ENCODE measurements at regions not wholly inside any gene's neighbourhood (a gene's known extent, or its start where the extent isn't known, plus 50 kb on each side); places are given as distances from the start of the nearest gene placed in this dataset.

- Mint-ChIP-seq H3K36me3 (no peaks in the 10 kb centered on the region), H3K4me3 (no peak overlapping the region), H3K4me1 (no peaks in the 10 kb centered on the region), H3K27me3 (peaks cover 8% of the 10 kb centered on the region), H3K9me3 (peaks cover 0 to 2% (median 0%) of the 10 kb centered on the region in 7 donors), H3K27ac (no peak overlapping the region)
- no peaks in the 10 kb centered on the region for H3K9me3 ChIP-seq (ENCODE audit: control insufficient read depth in 2 of 2, low read length in 2 of 2)
- DNase-seq, result no peak
- no peak overlapping the region for H3K27ac ChIP-seq (ENCODE audit: insufficient read depth, low read length, poor library complexity, severe bottlenecking)
- ATAC-seq (ENCODE audit: low read depth in 2 of 2), result no peak
- no peaks in the 10 kb centered on the region for H3K27me3 ChIP-seq (ENCODE audit: control insufficient read depth, insufficient read depth, low read length)
- H3K4me3 ChIP-seq (ENCODE audit: low read depth, low read length), result no peak overlapping the region
- no peaks in the 10 kb centered on the region for H3K4me1 ChIP-seq (ENCODE audit: control insufficient read depth, insufficient read depth, low read length, poor library complexity, severe bottlenecking)
- H3K36me3 ChIP-seq (ENCODE audit: control insufficient read depth, insufficient read depth, low read length), result no peaks in the 10 kb centered on the region
Measured at GRCh38 chr13:47647001-47647400, 354.1 kb downstream of the SUCLA2 start.

GRCh38 chr13:47646298-47646697 is 354.8 kb downstream of the SUCLA2 start:
- Mint-ChIP-seq H3K4me1 (no peaks in the 10 kb centered on the region), H3K36me3 (no peaks in the 10 kb centered on the region), H3K27ac (no peak overlapping the region), H3K9me3 (no peaks in the 10 kb centered on the region), H3K4me3 (no peak overlapping the region), H3K27me3 (peaks cover 8% of the 10 kb centered on the region)
- no peaks in the 10 kb centered on the region for H3K9me3 ChIP-seq (ENCODE audit: control insufficient read depth in 2 of 2, low read length in 2 of 2)
- no peaks in the 10 kb centered on the region for H3K27me3 ChIP-seq (ENCODE audit: control insufficient read depth, insufficient read depth, low read length)
- ATAC-seq (ENCODE audit: low read depth in 2 of 2) (no peak), DNase-seq (no peak)
- H3K4me1 ChIP-seq (ENCODE audit: control insufficient read depth, insufficient read depth, low read length, poor library complexity, severe bottlenecking), result no peaks in the 10 kb centered on the region
- no peak overlapping the region for H3K4me3 ChIP-seq (ENCODE audit: low read depth, low read length)
- no peaks in the 10 kb centered on the region for H3K36me3 ChIP-seq (ENCODE audit: control insufficient read depth, insufficient read depth, low read length)
- no peak overlapping the region for H3K27ac ChIP-seq (ENCODE audit: insufficient read depth, low read length, poor library complexity, severe bottlenecking)

GRCh38 chr13:47639738-47640447 is 361.2 kb downstream of the SUCLA2 start:
- Histone ChIP-seq H3K27me3 (ENCODE audit: control insufficient read depth, insufficient read depth, low read length) (no peaks in the 10 kb centered on the region), H3K4me1 (ENCODE audit: control insufficient read depth, insufficient read depth, low read length, poor library complexity, severe bottlenecking) (no peaks in the 10 kb centered on the region), H3K9me3 (ENCODE audit: control insufficient read depth in 2 of 2, low read length in 2 of 2) (no peaks in the 10 kb centered on the region), H3K36me3 (ENCODE audit: control insufficient read depth, insufficient read depth, low read length) (no peaks in the 10 kb centered on the region), H3K4me3 (ENCODE audit: low read depth, low read length) (no peak overlapping the region), H3K27ac (ENCODE audit: insufficient read depth, low read length, poor library complexity, severe bottlenecking) (no peak overlapping the region)
- Mint-ChIP-seq H3K27me3 (no peaks in the 10 kb centered on the region), H3K9me3 (peaks cover 0 to 8% (median 4%) of the 10 kb centered on the region in 7 donors), H3K4me1 (no peaks in the 10 kb centered on the region), H3K27ac (no peak overlapping the region), H3K4me3 (no peak overlapping the region), H3K36me3 (no peaks in the 10 kb centered on the region)
- DNase-seq (no peak), ATAC-seq (ENCODE audit: low read depth in 2 of 2) (no peak)

- Mint-ChIP-seq H3K4me3 (no peak overlapping the region), H3K27ac (no peak overlapping the region)
Measured at GRCh38 chr13:47638627-47639026, 362.4 kb downstream of the SUCLA2 start.

GRCh38 chr13:47632311-47632710 is 368.8 kb downstream of the SUCLA2 start:
- H3K4me3 ChIP-seq (ENCODE audit: low read depth, low read length), result no peak overlapping the region
- peaks cover 2 to 20% (median 8%) of the 10 kb centered on the region in 7 donors for H3K9me3 Mint-ChIP-seq

More at GRCh38 chr13:47638627-47639026, 362.4 kb downstream of the SUCLA2 start:
- Mint-ChIP-seq H3K4me1 (no peaks in the 10 kb centered on the region), H3K27me3 (no peaks in the 10 kb centered on the region), H3K36me3 (no peaks in the 10 kb centered on the region), H3K9me3 (peaks cover 0 to 14% (median 5%) of the 10 kb centered on the region in 7 donors)
- no peaks in the 10 kb centered on the region for H3K27me3 ChIP-seq (ENCODE audit: control insufficient read depth, insufficient read depth, low read length)
- DNase-seq (no peak), ATAC-seq (ENCODE audit: low read depth in 2 of 2) (no peak)
- H3K4me1 ChIP-seq (ENCODE audit: control insufficient read depth, insufficient read depth, low read length, poor library complexity, severe bottlenecking), result no peaks in the 10 kb centered on the region
- no peaks in the 10 kb centered on the region for H3K36me3 ChIP-seq (ENCODE audit: control insufficient read depth, insufficient read depth, low read length)
- no peaks in the 10 kb centered on the region for H3K9me3 ChIP-seq (ENCODE audit: control insufficient read depth in 2 of 2, low read length in 2 of 2)
- H3K4me3 ChIP-seq (ENCODE audit: low read depth, low read length), result no peak overlapping the region
- no peak overlapping the region for H3K27ac ChIP-seq (ENCODE audit: insufficient read depth, low read length, poor library complexity, severe bottlenecking)

GRCh38 chr13:47628666-47629065 is 372.4 kb downstream of the SUCLA2 start:
- DNase-seq, result no peak
- H3K4me1 Mint-ChIP-seq, result no peaks in the 10 kb centered on the region
- no peaks in the 10 kb centered on the region for H3K9me3 ChIP-seq (ENCODE audit: control insufficient read depth in 2 of 2, low read length in 2 of 2)
- no peaks in the 10 kb centered on the region for H3K4me1 ChIP-seq (ENCODE audit: control insufficient read depth, insufficient read depth, low read length, poor library complexity, severe bottlenecking)
- peaks cover 0 to 8% (median 5%) of the 10 kb centered on the region in 7 donors for H3K9me3 Mint-ChIP-seq
- H3K27me3 ChIP-seq (ENCODE audit: control insufficient read depth, insufficient read depth, low read length), result no peaks in the 10 kb centered on the region
- no peaks in the 10 kb centered on the region for H3K36me3 Mint-ChIP-seq
- no peak overlapping the region for H3K27ac Mint-ChIP-seq
- H3K36me3 ChIP-seq (ENCODE audit: control insufficient read depth, insufficient read depth, low read length), result no peaks in the 10 kb centered on the region
- H3K4me3 ChIP-seq (ENCODE audit: low read depth, low read length), result no peak overlapping the region
- H3K4me3 Mint-ChIP-seq, result no peak overlapping the region
- H3K27ac ChIP-seq (ENCODE audit: insufficient read depth, low read length, poor library complexity, severe bottlenecking), result no peak overlapping the region
- ATAC-seq (ENCODE audit: low read depth in 2 of 2), result no peak
- H3K27me3 Mint-ChIP-seq, result no peaks in the 10 kb centered on the region

More at GRCh38 chr13:47632311-47632710, 368.8 kb downstream of the SUCLA2 start:
- H3K27ac ChIP-seq (ENCODE audit: insufficient read depth, low read length, poor library complexity, severe bottlenecking), result no peak overlapping the region
- no peaks in the 10 kb centered on the region for H3K36me3 Mint-ChIP-seq
- no peak overlapping the region for H3K27ac Mint-ChIP-seq
- no peaks in the 10 kb centered on the region for H3K9me3 ChIP-seq (ENCODE audit: control insufficient read depth in 2 of 2, low read length in 2 of 2)
- H3K27me3 ChIP-seq (ENCODE audit: control insufficient read depth, insufficient read depth, low read length), result no peaks in the 10 kb centered on the region
- no peaks in the 10 kb centered on the region for H3K4me1 ChIP-seq (ENCODE audit: control insufficient read depth, insufficient read depth, low read length, poor library complexity, severe bottlenecking)
- no peaks in the 10 kb centered on the region for H3K36me3 ChIP-seq (ENCODE audit: control insufficient read depth, insufficient read depth, low read length)
- H3K4me1 Mint-ChIP-seq, result no peaks in the 10 kb centered on the region
- no peak for ATAC-seq (ENCODE audit: low read depth in 2 of 2)
- DNase-seq, result no peak
- no peak overlapping the region for H3K4me3 Mint-ChIP-seq
- H3K27me3 Mint-ChIP-seq, result no peaks in the 10 kb centered on the region

GRCh38 chr13:47623862-47624261 is 377.2 kb downstream of the SUCLA2 start:
- H3K9me3 Mint-ChIP-seq, result peaks cover 0 to 5% (median 1%) of the 10 kb centered on the region in 7 donors
- Histone ChIP-seq H3K4me3 (ENCODE audit: low read depth, low read length) (no peak overlapping the region), H3K36me3 (ENCODE audit: control insufficient read depth, insufficient read depth, low read length) (no peaks in the 10 kb centered on the region), H3K27me3 (ENCODE audit: control insufficient read depth, insufficient read depth, low read length) (no peaks in the 10 kb centered on the region), H3K9me3 (ENCODE audit: control insufficient read depth in 2 of 2, low read length in 2 of 2) (no peaks in the 10 kb centered on the region), H3K4me1 (ENCODE audit: control insufficient read depth, insufficient read depth, low read length, poor library complexity, severe bottlenecking) (no peaks in the 10 kb centered on the region), H3K27ac (ENCODE audit: insufficient read depth, low read length, poor library complexity, severe bottlenecking) (no peak overlapping the region)
- no peak for ATAC-seq (ENCODE audit: low read depth in 2 of 2)
- no peaks in the 10 kb centered on the region for H3K36me3 Mint-ChIP-seq
- no peak for DNase-seq
- H3K4me3 Mint-ChIP-seq, result no peak overlapping the region
- H3K27me3 Mint-ChIP-seq, result peaks cover 7% of the 10 kb centered on the region
- no peaks in the 10 kb centered on the region for H3K4me1 Mint-ChIP-seq
- no peak overlapping the region for H3K27ac Mint-ChIP-seq

- no peaks in the 10 kb centered on the region for H3K4me1 ChIP-seq (ENCODE audit: control insufficient read depth, insufficient read depth, low read length, poor library complexity, severe bottlenecking)
- no peaks in the 10 kb centered on the region for H3K27me3 ChIP-seq (ENCODE audit: control insufficient read depth, insufficient read depth, low read length)
- Mint-ChIP-seq H3K4me1 (no peaks in the 10 kb centered on the region), H3K4me3 (no peak overlapping the region), H3K27ac (no peak overlapping the region), H3K9me3 (peaks cover 0 to 4% (median 0%) of the 10 kb centered on the region in 7 donors), H3K36me3 (no peaks in the 10 kb centered on the region), H3K27me3 (peaks cover 7% of the 10 kb centered on the region)
- H3K4me3 ChIP-seq (ENCODE audit: low read depth, low read length), result no peak overlapping the region
- ATAC-seq (ENCODE audit: low read depth in 2 of 2), result no peak
- no peak overlapping the region for H3K27ac ChIP-seq (ENCODE audit: insufficient read depth, low read length, poor library complexity, severe bottlenecking)
- no peaks in the 10 kb centered on the region for H3K36me3 ChIP-seq (ENCODE audit: control insufficient read depth, insufficient read depth, low read length)
- H3K9me3 ChIP-seq (ENCODE audit: control insufficient read depth in 2 of 2, low read length in 2 of 2), result no peaks in the 10 kb centered on the region
- no peak for DNase-seq
Measured at GRCh38 chr13:47621931-47622330, 379.1 kb downstream of the SUCLA2 start.

Data from CD4-positive, CD25-positive, alpha-beta regulatory T cell (primary cell).